GM23248 (cell line): ENCODE measurements at regions not wholly inside any gene's neighbourhood (a gene's known extent, or its start where the extent isn't known, plus 50 kb on each side); places are given as distances from the start of the nearest gene placed in this dataset.
"Not testable (repeated sequence)": the region's sequence is repeated elsewhere in the genome, so short reads cannot be mapped to it uniquely, and the experiment has no call there.

Experiments used
- EZH2 ChIP-seq: fragments of 200-600 bp; sonication (generic); IDR thresholded peaks from 2 replicates; pipeline ENCODE4 v1.6.1; 2018; ENCODE audit warnings: antibody characterized with exemption, mild to moderate bottlenecking; ENCODE audit not compliant: insufficient read depth, poor library complexity, severe bottlenecking
- EZH2phosphoT487 ChIP-seq: fragments of 200-600 bp; sonication (generic); IDR thresholded peaks from 2 replicates; pipeline ENCODE4 v1.6.1; 2018; ENCODE audit warnings: antibody characterized with exemption, moderate library complexity, mild to moderate bottlenecking, low read depth; ENCODE audit not compliant: insufficient read depth

DNA sequence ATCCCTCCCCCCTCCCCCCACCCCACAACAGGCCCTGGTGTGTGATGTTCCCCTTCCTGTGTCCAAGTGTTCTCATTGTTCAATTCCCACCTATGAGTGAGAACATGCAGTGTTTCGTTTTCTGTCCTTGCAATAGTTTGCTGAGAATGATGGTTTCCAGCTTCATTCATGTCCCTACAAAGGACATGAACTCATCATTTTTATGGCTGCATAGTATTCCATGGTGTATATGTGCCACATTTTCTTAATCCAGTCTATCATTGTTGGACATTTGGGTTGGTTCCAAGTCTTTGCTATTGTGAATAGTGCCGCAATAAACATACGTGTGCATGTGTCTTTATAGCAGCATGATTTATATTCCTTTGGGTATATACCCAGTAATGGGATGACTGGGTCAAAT, 69.9 kb upstream of the GOLGA8B start:
- TF ChIP-seq EZH2, EZH2phosphoT487: not testable (repeated sequence)
